ENCODE measurements at regions not wholly inside any gene's neighbourhood (a gene's known extent, or its start where the extent isn't known, plus 50 kb on each side); places are given as distances from the start of the nearest gene placed in this dataset.
A peak's percentile ranks its signal among the peaks of the same experiment; 100 is the strongest.

GRCh38 chr18:29196307-29196706 lies 1019.4 kb upstream of the CDH2 start:
- no peak for DNase-seq (ENCODE audit: extremely low read depth, low read depth)

GRCh38 chr18:29191263-29191662 lies 1014.3 kb upstream of the CDH2 start:
- no peak for DNase-seq (ENCODE audit: extremely low read depth, low read depth)

- no peak for DNase-seq (ENCODE audit: extremely low read depth, low read depth)
These were observed 1011.8 kb upstream of the CDH2 start for GRCh38 chr18:29188760-29189159.

- DNase-seq (ENCODE audit: extremely low read depth, low read depth): no peak
These were observed 1008.9 kb upstream of the CDH2 start for GRCh38 chr18:29185801-29186200.

GRCh38 chr18:29184654-29185053 lies 1007.7 kb upstream of the CDH2 start:
- no peak for DNase-seq (ENCODE audit: extremely low read depth, low read depth)

GRCh38 chr18:29181151-29181901 lies 1004.4 kb upstream of the CDH2 start:
- no peak for DNase-seq (ENCODE audit: extremely low read depth, low read depth)

- DNase-seq (ENCODE audit: extremely low read depth, low read depth): no peak
These were observed 999.8 kb upstream of the CDH2 start for GRCh38 chr18:29176681-29177080.

GRCh38 chr18:29174891-29175290 lies 998.0 kb upstream of the CDH2 start:
- DNase-seq (ENCODE audit: extremely low read depth, low read depth): no peak

- no peak for DNase-seq (ENCODE audit: extremely low read depth, low read depth)
These were observed 995.8 kb upstream of the CDH2 start for GRCh38 chr18:29172756-29173067.

GRCh38 chr18:29171892-29172755 lies 995.2 kb upstream of the CDH2 start:
- DNase-seq (ENCODE audit: extremely low read depth, low read depth): no peak

- no peak for DNase-seq (ENCODE audit: extremely low read depth, low read depth)
These were observed 992.7 kb upstream of the CDH2 start for GRCh38 chr18:29169599-29169998.

GRCh38 chr18:29164993-29165599 lies 988.2 kb upstream of the CDH2 start:
- DNase-seq (ENCODE audit: extremely low read depth, low read depth): peak; percentile 51

- peak; percentile 48 for DNase-seq (ENCODE audit: extremely low read depth, low read depth)
These were observed 987.2 kb upstream of the CDH2 start for GRCh38 chr18:29164020-29164706.

GRCh38 chr18:29163596-29163995 lies 986.7 kb upstream of the CDH2 start:
- no peak for DNase-seq (ENCODE audit: extremely low read depth, low read depth)

GRCh38 chr18:29161429-29161828 lies 984.5 kb upstream of the CDH2 start:
- DNase-seq (ENCODE audit: extremely low read depth, low read depth): no peak

GRCh38 chr18:29160170-29160569 lies 983.2 kb upstream of the CDH2 start:
- DNase-seq (ENCODE audit: extremely low read depth, low read depth): no peak

GRCh38 chr18:29157905-29158304 lies 981.0 kb upstream of the CDH2 start:
- DNase-seq (ENCODE audit: extremely low read depth, low read depth): no peak

- no peak for DNase-seq (ENCODE audit: extremely low read depth, low read depth)
These were observed 980.3 kb upstream of the CDH2 start for GRCh38 chr18:29157057-29157780.

- no peak for DNase-seq (ENCODE audit: extremely low read depth, low read depth)
These were observed 979.6 kb upstream of the CDH2 start for GRCh38 chr18:29156531-29156930.

Measured in NCI-H460 (cell line).